Activated CD8-positive, alpha-beta memory T cell treated with anti-CD3 and anti-CD28 coated beads, Interleukin-2, amount 10 ng/mL, durations not matched to agents 7 days and 5 days (primary cell): ENCODE measurements at regions not wholly inside any gene's neighbourhood (a gene's known extent, or its start where the extent isn't known, plus 50 kb on each side); places are given as distances from the start of the nearest gene placed in this dataset.

Source experiments
- ATAC-seq: fragments of 150-1000 bp; cut with Tn5 transposase; one replicate; pipeline ENCODE4 v1.10.0; 2021; ENCODE audit warnings: moderate library complexity
- CTCF ChIA-PET: fragments of 350-600 bp; sonication (Branson Sonifier 250); formaldehyde crosslinking; loops from one replicate; lab custom pipeline; 2021; ENCODE audit warnings: antibody characterized with exemption; lab: Charles Lee
- DNase-seq: peaks from one replicate; pipeline ENCODE4 v3.0.0-alpha.2; 2020
- H3K27ac Mint-ChIP-seq: one replicate; pipeline ENCODE4 v1.8.0; 2021; ENCODE audit warnings: mild to moderate bottlenecking, mixed read lengths
- H3K27me3 Mint-ChIP-seq: one replicate; pipeline ENCODE4 v1.8.0; 2021; ENCODE audit warnings: mixed read lengths
- H3K36me3 Mint-ChIP-seq: one replicate; pipeline ENCODE4 v1.8.0; 2021; ENCODE audit warnings: mild to moderate bottlenecking, mixed read lengths
- H3K4me1 Mint-ChIP-seq: one replicate; pipeline ENCODE4 v1.8.0; 2021; ENCODE audit warnings: mixed read lengths
- H3K4me3 Mint-ChIP-seq: one replicate; pipeline ENCODE4 v1.8.0; 2021; ENCODE audit warnings: mild to moderate bottlenecking, moderate library complexity, mixed read lengths
- H3K9me3 Mint-ChIP-seq: one replicate; pipeline ENCODE4 v1.8.0; 2022; ENCODE audit warnings: low read depth, mixed read lengths

DNA sequence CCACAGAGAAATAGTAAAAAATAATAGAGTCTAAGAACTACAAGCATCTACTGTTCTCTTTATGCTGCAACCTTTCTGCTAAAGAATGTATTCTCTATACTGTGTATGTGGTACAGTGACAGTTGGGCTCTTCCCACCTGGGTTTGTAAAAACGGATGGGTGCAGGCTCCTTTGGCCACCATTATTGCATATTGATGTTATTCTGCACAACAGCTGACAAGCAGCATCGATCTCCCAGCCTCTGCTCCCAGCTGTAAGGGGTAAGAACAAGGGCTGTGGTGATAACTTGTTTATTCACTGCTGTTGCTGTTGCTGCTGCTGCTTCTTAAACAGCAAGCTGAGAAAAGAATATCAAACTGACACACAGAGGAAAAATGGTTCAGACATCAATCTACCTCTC lies 56.1 kb downstream of the KCNRG start:
- H3K4me1 Mint-ChIP-seq = peaks cover 30% of the 10 kb centered on the region
- H3K4me3 Mint-ChIP-seq = no peak overlapping the region
- H3K27me3 Mint-ChIP-seq = no peaks in the 10 kb centered on the region
- H3K27ac Mint-ChIP-seq = no peak overlapping the region
- H3K36me3 Mint-ChIP-seq = peaks cover 53% of the 10 kb centered on the region
- DNase-seq = no peak
- H3K9me3 Mint-ChIP-seq = no peaks in the 10 kb centered on the region
- CTCF ChIA-PET = no interaction called here
- ATAC-seq = no peak

- no peak overlapping the region for H3K4me3 Mint-ChIP-seq
- peaks cover 37% of the 10 kb centered on the region for H3K4me1 Mint-ChIP-seq
- ATAC-seq = no peak
- no peak overlapping the region for H3K27ac Mint-ChIP-seq
- H3K9me3 Mint-ChIP-seq = no peaks in the 10 kb centered on the region
- H3K27me3 Mint-ChIP-seq = no peaks in the 10 kb centered on the region
- H3K36me3 Mint-ChIP-seq = peaks cover 53% of the 10 kb centered on the region
- DNase-seq = no peak
- CTCF ChIA-PET = no interaction called here
These were observed 57.4 kb downstream of the KCNRG start for GRCh38 chr13:50072676-50073075.

- ATAC-seq = no peak
- CTCF ChIA-PET = no interaction called here
These were observed 58.1 kb downstream of the KCNRG start for GRCh38 chr13:50073340-50073739.

GRCh38 chr13:50074843-50075242 lies 59.6 kb downstream of the KCNRG start:
- H3K9me3 Mint-ChIP-seq = no peaks in the 10 kb centered on the region
- H3K4me3 Mint-ChIP-seq = no peak overlapping the region
- DNase-seq = no peak
- peaks cover 54% of the 10 kb centered on the region for H3K36me3 Mint-ChIP-seq
- H3K27me3 Mint-ChIP-seq = no peaks in the 10 kb centered on the region
- no peak overlapping the region for H3K27ac Mint-ChIP-seq
- peak; percentile 33 for ATAC-seq
- peaks cover 45% of the 10 kb centered on the region for H3K4me1 Mint-ChIP-seq
- CTCF ChIA-PET = interaction anchor here (0.7 to 1.4 kb wide), 2 partner anchors 33 to 840 kb away, joined by 3 to 4 read pairs; no protein-coding TSS in a partner anchor

More at GRCh38 chr13:50073340-50073739, 58.1 kb downstream of the KCNRG start:
- DNase-seq = no peak
- peaks cover 49% of the 10 kb centered on the region for H3K36me3 Mint-ChIP-seq
- no peak overlapping the region for H3K4me3 Mint-ChIP-seq
- H3K4me1 Mint-ChIP-seq = peaks cover 41% of the 10 kb centered on the region
- H3K27ac Mint-ChIP-seq = no peak overlapping the region
- no peaks in the 10 kb centered on the region for H3K9me3 Mint-ChIP-seq
- no peaks in the 10 kb centered on the region for H3K27me3 Mint-ChIP-seq

GRCh38 chr13:50075619-50076097 lies 60.4 kb downstream of the KCNRG start:
- H3K36me3 Mint-ChIP-seq = peaks cover 58% of the 10 kb centered on the region
- H3K4me3 Mint-ChIP-seq = peak overlapping the region; percentile 9
- DNase-seq = no peak
- no peak overlapping the region for H3K27ac Mint-ChIP-seq
- ATAC-seq = no peak
- no peaks in the 10 kb centered on the region for H3K27me3 Mint-ChIP-seq
- H3K9me3 Mint-ChIP-seq = no peaks in the 10 kb centered on the region
- peaks cover 43% of the 10 kb centered on the region for H3K4me1 Mint-ChIP-seq
- CTCF ChIA-PET = interaction anchor here (0.6 to 2.9 kb wide), 6 partner anchors 9 to 845 kb away, joined by 3 to 8 read pairs (median 4); no protein-coding TSS in a partner anchor

GRCh38 chr13:50077431-50077830 lies 62.2 kb downstream of the KCNRG start:
- Mint-ChIP-seq H3K36me3 (peaks cover 51% of the 10 kb centered on the region), H3K9me3 (no peaks in the 10 kb centered on the region), H3K27me3 (no peaks in the 10 kb centered on the region), H3K4me1 (peaks cover 34% of the 10 kb centered on the region), H3K4me3 (no peak overlapping the region), H3K27ac (no peak overlapping the region)
- DNase-seq = no peak
- CTCF ChIA-PET = interaction anchor here (1.4 to 3.2 kb wide), 3 partner anchors 47 to 837 kb away, joined by 4 to 19 read pairs (median 8); partner anchors contain the start of gene TRIM13
- no peak for ATAC-seq

DNA sequence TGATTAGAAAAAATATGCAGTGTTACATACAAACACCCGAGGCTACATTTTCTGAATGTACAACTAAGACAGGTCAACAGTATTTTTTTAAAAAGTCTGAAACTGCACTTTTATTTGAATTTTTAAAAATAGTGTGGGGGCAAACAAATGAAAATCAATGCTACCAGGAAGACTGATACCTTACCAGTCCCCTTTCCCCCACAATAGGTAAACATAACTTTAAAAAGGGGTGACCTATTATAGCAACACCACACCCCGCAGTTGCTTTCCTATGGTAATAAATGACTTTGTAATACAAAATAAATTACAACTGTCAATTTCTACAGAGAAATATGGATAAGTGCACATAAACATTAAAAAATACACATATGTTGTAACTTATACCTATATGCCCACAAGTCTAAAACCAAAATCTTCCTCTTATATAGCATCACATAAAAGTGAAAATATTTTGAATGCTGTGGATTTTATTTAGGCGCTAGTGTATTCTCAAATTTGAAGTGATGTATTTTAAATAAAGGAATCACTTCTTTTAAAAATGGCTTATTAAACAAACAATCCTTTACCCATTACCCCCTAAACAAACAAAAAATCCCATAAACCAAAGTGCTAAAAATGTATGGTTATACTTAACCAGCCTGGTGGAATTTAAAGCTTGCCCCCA lies 63.1 kb downstream of the KCNRG start:
- no peaks in the 10 kb centered on the region for H3K27me3 Mint-ChIP-seq
- CTCF ChIA-PET = interaction anchor here (0.5 to 3.2 kb wide), 6 partner anchors 12 to 836 kb away, joined by 3 to 19 read pairs (median 4); partner anchors contain the start of gene TRIM13
- peak overlapping the region; percentile 90 for H3K4me3 Mint-ChIP-seq
- H3K36me3 Mint-ChIP-seq = peaks cover 49% of the 10 kb centered on the region
- DNase-seq (no peak), ATAC-seq (no peak)
- no peaks in the 10 kb centered on the region for H3K9me3 Mint-ChIP-seq
- peaks cover 34% of the 10 kb centered on the region for H3K4me1 Mint-ChIP-seq
- H3K27ac Mint-ChIP-seq = no peak overlapping the region

DNA sequence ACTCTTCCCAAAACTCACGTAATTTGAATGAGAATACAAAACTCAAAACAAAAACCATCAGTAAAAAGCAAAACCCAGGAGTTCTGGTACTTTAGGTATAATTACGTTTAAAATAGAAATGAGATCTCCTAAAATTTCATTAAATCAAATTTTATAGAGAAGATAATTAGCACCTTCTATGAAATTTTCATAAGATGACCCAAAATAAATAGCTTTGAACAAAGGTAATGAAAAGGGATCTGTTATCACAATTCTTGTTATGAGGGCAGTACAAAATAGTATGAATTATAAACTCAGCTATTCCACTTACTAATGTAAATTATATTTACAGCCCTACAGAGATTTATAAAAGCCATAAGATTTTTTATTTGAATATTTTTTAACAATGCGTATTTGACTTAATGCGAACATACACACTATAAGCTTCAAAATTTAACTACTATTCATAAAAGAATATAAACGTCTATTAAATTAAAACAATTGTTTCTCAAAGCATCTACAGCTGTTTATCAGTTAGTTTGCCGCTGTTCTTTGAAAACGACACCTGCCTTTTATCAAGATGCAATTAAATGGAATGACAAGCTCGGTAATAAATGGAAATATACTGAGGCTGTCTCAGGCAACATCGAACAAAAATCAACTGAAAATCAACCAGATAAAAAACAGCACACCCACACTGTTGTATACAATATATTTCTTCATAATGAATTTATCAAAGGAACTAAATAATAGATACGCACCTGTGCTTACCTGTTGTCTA lies 63.8 kb downstream of the KCNRG start:
- H3K4me3 Mint-ChIP-seq = peak overlapping the region; percentile 90
- H3K4me1 Mint-ChIP-seq = peaks cover 39% of the 10 kb centered on the region
- no peak overlapping the region for H3K27ac Mint-ChIP-seq
- ATAC-seq = no peak
- H3K9me3 Mint-ChIP-seq = no peaks in the 10 kb centered on the region
- CTCF ChIA-PET = interaction anchor here (0.5 to 3.2 kb wide), 4 partner anchors 12 to 152 kb away, joined by 3 to 19 read pairs (median 4); partner anchors contain the start of gene TRIM13
- no peak for DNase-seq
- H3K36me3 Mint-ChIP-seq = peaks cover 46% of the 10 kb centered on the region
- no peaks in the 10 kb centered on the region for H3K27me3 Mint-ChIP-seq

DNA sequence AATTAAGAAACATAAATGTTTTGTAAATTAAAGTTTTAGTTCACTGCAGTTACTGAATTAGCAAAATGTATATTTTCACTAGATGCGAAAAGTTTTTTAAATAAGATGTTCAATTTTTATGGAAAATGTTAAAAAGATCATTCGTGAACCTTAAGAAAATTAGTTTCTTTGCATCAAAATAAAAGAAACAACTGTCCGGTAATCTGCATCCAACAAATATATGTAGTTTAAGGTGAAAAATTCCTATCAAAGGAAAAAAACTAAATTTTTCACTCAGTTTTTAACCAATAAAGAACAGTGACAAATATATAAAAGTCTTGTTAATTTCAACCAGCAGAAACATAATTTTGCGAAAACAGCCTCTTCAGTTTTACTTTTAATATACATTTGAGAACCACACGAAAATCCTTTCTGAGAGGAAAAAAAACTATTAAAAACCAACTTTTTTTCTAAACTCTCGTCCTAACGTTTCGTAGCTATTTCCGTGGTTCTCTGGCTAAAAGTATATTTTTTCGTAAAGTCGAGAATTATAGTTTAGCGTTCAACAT lies 64.5 kb downstream of the KCNRG start:
- H3K9me3 Mint-ChIP-seq = no peaks in the 10 kb centered on the region
- H3K4me3 Mint-ChIP-seq = peak overlapping the region; percentile 90
- ATAC-seq = no peak
- CTCF ChIA-PET = interaction anchor here (1.3 to 6.1 kb wide), 6 partner anchors 10 to 832 kb away, joined by 4 to 93 read pairs (median 7); partner anchors contain the start of gene TRIM13
- H3K36me3 Mint-ChIP-seq = peaks cover 46% of the 10 kb centered on the region
- H3K27me3 Mint-ChIP-seq = no peaks in the 10 kb centered on the region
- no peak for DNase-seq
- peak overlapping the region; percentile 98 for H3K27ac Mint-ChIP-seq
- peaks cover 45% of the 10 kb centered on the region for H3K4me1 Mint-ChIP-seq

GRCh38 chr13:50080203-50080910 lies 65.1 kb downstream of the KCNRG start:
- Mint-ChIP-seq H3K27me3 (no peaks in the 10 kb centered on the region), H3K27ac (peak overlapping the region; percentile 98), H3K4me1 (peaks cover 46% of the 10 kb centered on the region), H3K9me3 (no peaks in the 10 kb centered on the region), H3K4me3 (peak overlapping the region; percentile 90), H3K36me3 (peaks cover 47% of the 10 kb centered on the region)
- no peak for ATAC-seq
- peak; percentile 51 for DNase-seq
- CTCF ChIA-PET = interaction anchor here (0.7 to 6.1 kb wide), 8 partner anchors 11 to 832 kb away, joined by 3 to 93 read pairs (median 7); partner anchors contain the start of gene TRIM13

DNA sequence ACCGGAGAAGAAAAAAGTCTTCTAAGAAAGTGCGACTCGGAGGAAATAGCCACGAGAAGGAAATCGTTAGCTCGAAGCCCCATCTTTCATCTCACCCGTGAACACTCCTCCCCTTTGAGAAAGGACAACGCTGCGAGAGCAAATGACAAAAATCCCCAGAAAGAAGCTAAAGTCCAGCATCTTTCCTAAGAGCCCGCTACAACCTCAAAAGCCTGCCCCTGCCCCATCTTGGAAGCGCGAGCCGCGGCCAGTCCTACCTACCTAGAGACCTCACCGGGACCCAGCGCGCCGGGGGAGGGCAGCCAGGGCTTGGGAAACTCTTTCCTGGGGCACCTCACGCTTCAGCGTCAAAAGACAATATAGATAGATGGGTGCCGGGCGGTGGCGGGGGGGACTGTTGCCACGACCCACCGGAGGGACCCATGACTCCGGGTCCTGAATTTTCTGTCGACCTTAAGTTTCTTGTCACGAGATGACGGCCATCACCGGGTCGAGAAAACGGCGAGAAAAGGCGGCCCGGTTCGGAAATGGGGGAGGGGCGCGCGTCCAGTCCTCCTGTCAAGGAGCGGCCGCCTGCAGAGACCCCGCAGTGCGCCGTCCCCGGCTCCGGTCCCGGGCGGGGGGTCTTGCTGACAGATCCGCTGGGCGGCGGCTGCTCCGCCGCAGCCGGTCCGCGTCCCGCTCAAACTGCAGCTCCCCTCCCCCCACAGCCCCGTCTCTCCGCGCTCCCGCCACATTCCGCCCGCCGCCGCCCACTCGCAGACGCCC lies 65.9 kb downstream of the KCNRG start:
- DNase-seq = peak; percentile 78
- Mint-ChIP-seq H3K4me3 (peak overlapping the region; percentile 90), H3K27ac (peak overlapping the region; percentile 98), H3K36me3 (peaks cover 41% of the 10 kb centered on the region), H3K27me3 (no peaks in the 10 kb centered on the region), H3K4me1 (peaks cover 40% of the 10 kb centered on the region), H3K9me3 (no peaks in the 10 kb centered on the region)
- peak; percentile 17 for ATAC-seq
- CTCF ChIA-PET = interaction anchor here (0.6 to 6.1 kb wide), 10 partner anchors 12 to 834 kb away, joined by 3 to 93 read pairs (median 5); partner anchors contain the start of gene TRIM13
